ENCODE measurements at regions not wholly inside any gene's neighbourhood (a gene's known extent, or its start where the extent isn't known, plus 50 kb on each side); places are given as distances from the start of the nearest gene placed in this dataset.

- TF ChIP-seq CTCF (IDR thresholded peaks at IDR 0.05) (no peak), POLR2A (IDR thresholded peaks at IDR 0.05) (no peak)
These were observed 153.6 kb downstream of the SNX18 start for GRCh38 chr5:54671111-54671531.

Measured in right lobe of liver (tissue), 4 donors.